ENCODE measurements at regions not wholly inside any gene's neighbourhood (a gene's known extent, or its start where the extent isn't known, plus 50 kb on each side); places are given as distances from the start of the nearest gene placed in this dataset.

GRCh38 chr9:99472916-99473245, 250.8 kb downstream of the SEC61B start:
- TF ChIP-seq, protein P1, sequence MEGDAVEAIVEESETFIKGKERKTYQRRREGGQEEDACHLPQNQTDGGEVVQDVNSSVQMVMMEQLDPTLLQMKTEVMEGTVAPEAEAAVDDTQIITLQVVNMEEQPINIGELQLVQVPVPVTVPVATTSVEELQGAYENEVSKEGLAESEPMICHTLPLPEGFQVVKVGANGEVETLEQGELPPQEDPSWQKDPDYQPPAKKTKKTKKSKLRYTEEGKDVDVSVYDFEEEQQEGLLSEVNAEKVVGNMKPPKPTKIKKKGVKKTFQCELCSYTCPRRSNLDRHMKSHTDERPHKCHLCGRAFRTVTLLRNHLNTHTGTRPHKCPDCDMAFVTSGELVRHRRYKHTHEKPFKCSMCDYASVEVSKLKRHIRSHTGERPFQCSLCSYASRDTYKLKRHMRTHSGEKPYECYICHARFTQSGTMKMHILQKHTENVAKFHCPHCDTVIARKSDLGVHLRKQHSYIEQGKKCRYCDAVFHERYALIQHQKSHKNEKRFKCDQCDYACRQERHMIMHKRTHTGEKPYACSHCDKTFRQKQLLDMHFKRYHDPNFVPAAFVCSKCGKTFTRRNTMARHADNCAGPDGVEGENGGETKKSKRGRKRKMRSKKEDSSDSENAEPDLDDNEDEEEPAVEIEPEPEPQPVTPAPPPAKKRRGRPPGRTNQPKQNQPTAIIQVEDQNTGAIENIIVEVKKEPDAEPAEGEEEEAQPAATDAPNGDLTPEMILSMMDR (IDR thresholded peaks at IDR 0.05), result no peak
- TF ChIP-seq MYC (IDR thresholded peaks at IDR 0.05; ENCODE audit: borderline replicate concordance, low read length), result no peak
